K562 (cell line): ENCODE measurements at regions not wholly inside any gene's neighbourhood (a gene's known extent, or its start where the extent isn't known, plus 50 kb on each side); places are given as distances from the start of the nearest gene placed in this dataset.

ENCODE experiments used
- CREB3 ChIP-seq: fragments of 450-650 bp; conservative IDR thresholded peaks from 2 replicates; pipeline ENCODE4 v1.6.1; 2016; ENCODE audit warnings: missing genetic modification characterization, low read depth, mild to moderate bottlenecking, missing compliant biosample characterization, moderate library complexity
- CTCF ChIP-seq, 3 experiments: IDR thresholded peaks in 2 of 3; conservative IDR thresholded peaks in 1 of 3; 2 replicates each; pipeline ENCODE4 v1.5.1; 2011 to 2012; ENCODE audit warnings: low read length in 3 of 3, mild to moderate bottlenecking in 3 of 3, control low read depth in 2 of 3, improper control_type of control experiment in 1 of 3, inconsistent platforms in 1 of 3, low read depth in 1 of 3, mixed read lengths in 1 of 3, moderate library complexity in 1 of 3; ENCODE audit not compliant: insufficient read depth in 2 of 3
- MAFG ChIP-seq: fragments of 450-650 bp; conservative IDR thresholded peaks from 2 replicates; pipeline ENCODE4 v1.6.1; 2016; ENCODE audit warnings: missing genetic modification characterization, missing compliant biosample characterization
- SREBF1 ChIP-seq: fragments of 150-350 bp; IDR thresholded peaks from 2 replicates; pipeline ENCODE4 v1.6.1; 2014; ENCODE audit warnings: antibody characterized with exemption, low read depth, low read length, borderline replicate concordance
- YY1 ChIP-seq, 3 experiments: IDR thresholded peaks; 2 replicates each; pipeline ENCODE4 v1.6.1; 2011; ENCODE audit warnings: low read length in 2 of 3, mild to moderate bottlenecking in 2 of 3, moderate library complexity in 2 of 3, borderline replicate concordance in 1 of 3, control low read depth in 1 of 3, low read depth in 1 of 3; ENCODE audit not compliant: insufficient read depth in 3 of 3, insufficient replicate concordance in 2 of 3, control insufficient read depth in 1 of 3, insufficient read length in 1 of 3; ENCODE audit errors: extremely low read depth in 1 of 3
- ZNF324 ChIP-seq: fragments of 250-450 bp; sonication (Bioruptor Pico); IDR thresholded peaks from 2 replicates; pipeline ENCODE4 v1.4.0; 2020; ENCODE audit warnings: mild to moderate bottlenecking
- TF ChIP-seq, protein P1 (sequence below): fragments of 250-450 bp; sonication (Bioruptor Pico); IDR thresholded peaks from 2 replicates; pipeline ENCODE4 v1.8.0; 2022; ENCODE audit warnings: moderate library complexity, mild to moderate bottlenecking, inconsistent platforms

- TF ChIP-seq YY1 (IDR thresholded peaks at IDR 0.05; ENCODE audit: borderline replicate concordance in 1 of 3, control insufficient read depth in 1 of 3, extremely low read depth in 1 of 3, insufficient read depth in 3 of 3, insufficient read length in 1 of 3, insufficient replicate concordance in 2 of 3, low read depth in 1 of 3, low read length in 2 of 3) (no peak), MAFG (tag) (no peak), ZNF324 (no peak), CREB3 (tag) (no peak), CTCF (IDR thresholded peaks at IDR 0.05 in 2 of 3, conservative IDR thresholded peaks at IDR 0.05 in 1 of 3; ENCODE audit: insufficient read depth in 2 of 3, low read depth in 1 of 3, low read length in 3 of 3) (no peak), SREBF1 (no peak)
- TF ChIP-seq, protein P1, sequence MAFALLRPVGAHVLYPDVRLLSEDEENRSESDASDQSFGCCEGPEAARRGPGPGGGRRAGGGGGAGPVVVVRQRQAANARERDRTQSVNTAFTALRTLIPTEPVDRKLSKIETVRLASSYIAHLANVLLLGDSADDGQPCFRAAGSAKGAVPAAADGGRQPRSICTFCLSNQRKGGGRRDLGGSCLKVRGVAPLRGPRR (CRISPR knock-in tag): no peak
Measured at GRCh38 chr11:95714843-95715776, 74.5 kb downstream of the FAM76B start.
